GM12874 (cell line): ENCODE measurements at regions not wholly inside any gene's neighbourhood (a gene's known extent, or its start where the extent isn't known, plus 50 kb on each side); places are given as distances from the start of the nearest gene placed in this dataset.

ENCODE experiments used
- TF ChIP-seq, protein P1 (sequence below): IDR thresholded peaks from 2 replicates; pipeline ENCODE4 v1.5.1; 2011; ENCODE audit warnings: low read depth, mild to moderate bottlenecking, control low read depth, low read length, moderate library complexity; ENCODE audit not compliant: insufficient read depth

- TF ChIP-seq, protein P1, sequence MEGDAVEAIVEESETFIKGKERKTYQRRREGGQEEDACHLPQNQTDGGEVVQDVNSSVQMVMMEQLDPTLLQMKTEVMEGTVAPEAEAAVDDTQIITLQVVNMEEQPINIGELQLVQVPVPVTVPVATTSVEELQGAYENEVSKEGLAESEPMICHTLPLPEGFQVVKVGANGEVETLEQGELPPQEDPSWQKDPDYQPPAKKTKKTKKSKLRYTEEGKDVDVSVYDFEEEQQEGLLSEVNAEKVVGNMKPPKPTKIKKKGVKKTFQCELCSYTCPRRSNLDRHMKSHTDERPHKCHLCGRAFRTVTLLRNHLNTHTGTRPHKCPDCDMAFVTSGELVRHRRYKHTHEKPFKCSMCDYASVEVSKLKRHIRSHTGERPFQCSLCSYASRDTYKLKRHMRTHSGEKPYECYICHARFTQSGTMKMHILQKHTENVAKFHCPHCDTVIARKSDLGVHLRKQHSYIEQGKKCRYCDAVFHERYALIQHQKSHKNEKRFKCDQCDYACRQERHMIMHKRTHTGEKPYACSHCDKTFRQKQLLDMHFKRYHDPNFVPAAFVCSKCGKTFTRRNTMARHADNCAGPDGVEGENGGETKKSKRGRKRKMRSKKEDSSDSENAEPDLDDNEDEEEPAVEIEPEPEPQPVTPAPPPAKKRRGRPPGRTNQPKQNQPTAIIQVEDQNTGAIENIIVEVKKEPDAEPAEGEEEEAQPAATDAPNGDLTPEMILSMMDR: no peak
Measured at GRCh38 chr1:87778896-87779295, 450.2 kb downstream of the LMO4 start.

DNA sequence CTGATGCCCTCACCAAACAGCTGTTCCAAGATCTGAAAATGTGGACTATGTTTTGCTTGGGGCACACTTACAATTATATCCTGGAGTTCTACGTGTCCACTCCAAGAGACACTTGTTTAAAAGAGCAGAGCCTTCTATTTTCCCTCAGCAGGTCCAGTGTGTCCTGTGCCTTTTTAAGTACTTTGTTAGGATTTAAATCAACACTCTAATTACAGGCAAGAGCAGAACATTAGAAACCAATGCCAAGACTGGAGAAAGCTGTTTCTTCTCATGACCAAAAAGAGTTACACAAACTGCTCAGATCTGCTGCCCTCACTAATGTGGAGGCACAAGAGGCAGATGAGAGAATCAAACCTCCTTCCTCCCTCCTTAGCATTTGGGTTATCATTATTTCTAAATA, 452.9 kb downstream of the LMO4 start:
- TF ChIP-seq, protein P1: no peak

- TF ChIP-seq, protein P1: no peak
Measured at GRCh38 chr1:87783315-87783714, 454.6 kb downstream of the LMO4 start.

- TF ChIP-seq, protein P1: no peak
Measured at GRCh38 chr1:87785386-87785785, 456.7 kb downstream of the LMO4 start.

- TF ChIP-seq, protein P1: no peak
Measured at GRCh38 chr1:87786229-87786628, 457.5 kb downstream of the LMO4 start.

DNA sequence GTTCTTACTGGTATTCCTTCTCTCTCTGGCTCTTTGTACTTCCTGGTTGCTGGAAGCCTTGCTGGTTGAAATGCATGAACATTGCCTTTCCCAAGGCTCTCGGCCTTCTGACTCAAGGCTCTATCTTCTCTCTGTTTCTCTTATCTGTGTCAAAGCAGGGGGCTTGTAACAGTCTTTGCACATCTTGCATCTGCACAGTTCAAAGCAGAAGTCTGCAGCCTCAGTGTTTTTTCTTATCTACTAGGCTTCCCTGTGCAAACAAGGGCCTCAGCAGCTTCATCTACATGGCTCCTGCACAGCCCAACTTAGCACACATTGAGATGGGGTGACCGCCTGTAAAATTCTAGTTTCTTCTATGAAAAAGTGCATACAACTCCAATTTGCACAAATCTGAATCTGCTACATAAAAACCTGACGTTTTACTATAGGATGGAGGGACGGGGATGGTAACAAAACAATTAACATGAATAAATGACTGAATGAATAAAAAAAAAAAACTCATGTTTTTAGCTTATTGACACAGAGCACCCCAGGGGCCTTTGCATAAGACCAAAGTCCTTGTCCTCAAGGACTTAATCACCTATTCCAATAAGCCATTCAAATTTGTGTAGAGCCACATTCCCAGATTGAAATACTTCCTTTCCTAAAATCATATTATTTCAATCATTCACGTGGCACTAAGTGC, 458.3 kb downstream of the LMO4 start:
- TF ChIP-seq, protein P1: no peak

DNA sequence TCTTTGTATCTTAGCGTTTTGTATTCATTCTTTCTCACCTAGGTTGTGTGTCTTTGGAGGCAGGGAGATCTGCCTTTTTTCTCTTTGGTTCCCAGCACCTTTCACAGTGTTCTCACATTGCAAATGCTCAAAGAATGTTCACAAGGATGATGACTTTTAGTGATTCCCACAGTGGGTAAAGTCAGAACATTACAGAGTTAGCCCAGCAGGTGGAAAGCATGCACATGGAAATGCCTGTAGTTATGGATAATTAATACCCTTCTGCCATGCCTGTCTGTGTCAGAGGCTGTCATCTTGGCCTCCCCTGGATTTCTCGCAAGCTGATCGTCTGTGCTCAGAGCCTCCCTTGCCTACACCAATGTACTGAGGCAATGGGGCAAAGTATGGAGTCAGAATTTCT, 458.9 kb downstream of the LMO4 start:
- TF ChIP-seq, protein P1: no peak
